PFSK-1 (cell line): ENCODE measurements at regions not wholly inside any gene's neighbourhood (a gene's known extent, or its start where the extent isn't known, plus 50 kb on each side); places are given as distances from the start of the nearest gene placed in this dataset.

Source experiments
- FOXP2 ChIP-seq: optimal IDR thresholded peaks from 2 replicates; pipeline ENCODE3; 2011; ENCODE audit warnings: borderline replicate concordance, control low read depth, inconsistent platforms; ENCODE audit not compliant: insufficient read depth; ENCODE audit errors: extremely low read length, extremely low read depth
- POLR2AphosphoS5 ChIP-seq: IDR thresholded peaks from 2 replicates; pipeline ENCODE4 v1.6.1; 2012; ENCODE audit warnings: low read depth, mild to moderate bottlenecking, control low read depth, low read length, moderate library complexity
- REST ChIP-seq, 2 experiments: IDR thresholded peaks; 2 replicates each; pipeline versions ENCODE4 v1.6.1 to v1.8.0; 2011 to 2012; ENCODE audit warnings: low read depth in 2 of 2, low read length in 2 of 2, control low read depth in 1 of 2, inconsistent platforms in 1 of 2, mild to moderate bottlenecking in 1 of 2, moderate library complexity in 1 of 2; ENCODE audit not compliant: insufficient read depth in 1 of 2
- SIN3A ChIP-seq: IDR thresholded peaks from 2 replicates; pipeline ENCODE4 v1.6.1; 2012; ENCODE audit warnings: mild to moderate bottlenecking, low read length, moderate library complexity, borderline replicate concordance; ENCODE audit not compliant: insufficient read depth
- TAF1 ChIP-seq: IDR thresholded peaks from 2 replicates; pipeline ENCODE4 v1.6.1; 2012; ENCODE audit warnings: low read length, control low read depth, borderline replicate concordance; ENCODE audit not compliant: insufficient read depth

- TF ChIP-seq FOXP2 = no peak
Observed at GRCh38 chr3:71987089-71987735, 202.3 kb upstream of the PROK2 start.

GRCh38 chr3:71986606-71987005, 201.7 kb upstream of the PROK2 start:
- no peak for TF ChIP-seq SIN3A
- TF ChIP-seq REST (IDR thresholded peaks at IDR 0.05; ENCODE audit: insufficient read depth in 1 of 2, low read depth in 2 of 2, low read length in 2 of 2) = no peak
- no peak for TF ChIP-seq POLR2AphosphoS5
- TF ChIP-seq TAF1 = no peak
- no peak for TF ChIP-seq FOXP2

- TF ChIP-seq FOXP2 (no peak), TAF1 (no peak), SIN3A (no peak), REST (IDR thresholded peaks at IDR 0.05; ENCODE audit: insufficient read depth in 1 of 2, low read depth in 2 of 2, low read length in 2 of 2) (no peak), POLR2AphosphoS5 (no peak)
Observed at GRCh38 chr3:71984843-71985613, 200.1 kb upstream of the PROK2 start.

- TF ChIP-seq FOXP2 = no peak
- TF ChIP-seq TAF1 = no peak
- TF ChIP-seq REST (IDR thresholded peaks at IDR 0.05; ENCODE audit: insufficient read depth in 1 of 2, low read depth in 2 of 2, low read length in 2 of 2) = no peak
- no peak for TF ChIP-seq SIN3A
- TF ChIP-seq POLR2AphosphoS5 = no peak
Observed at GRCh38 chr3:71983694-71984093, 198.7 kb upstream of the PROK2 start.

GRCh38 chr3:71979175-71979574, 194.2 kb upstream of the PROK2 start:
- TF ChIP-seq TAF1 = no peak
- TF ChIP-seq FOXP2 = no peak
- no peak for TF ChIP-seq REST (IDR thresholded peaks at IDR 0.05; ENCODE audit: insufficient read depth in 1 of 2, low read depth in 2 of 2, low read length in 2 of 2)
- no peak for TF ChIP-seq SIN3A
- TF ChIP-seq POLR2AphosphoS5 = no peak
